AG04450 (cell line): ENCODE measurements at regions not wholly inside any gene's neighbourhood (a gene's known extent, or its start where the extent isn't known, plus 50 kb on each side); places are given as distances from the start of the nearest gene placed in this dataset.

Experiments
- CTCF ChIA-PET: fragments of 300-600, 350-600 bp; formaldehyde crosslinking; extraction: SDS; loops from one replicate; lab custom pipeline; 2022; ENCODE audit warnings: antibody characterized with exemption, inconsistent platforms; lab: Charles Lee
- POLR2A ChIA-PET: fragments of 350-600 bp; formaldehyde crosslinking; extraction: SDS; loops from one replicate; lab custom pipeline; 2021; ENCODE audit warnings: antibody characterized with exemption, inconsistent platforms; lab: Yijun Ruan, JAX
- DNase-seq: peaks from one replicate; pipeline ENCODE4 v3.0.0-alpha.2; 2011; ENCODE audit warnings: low read depth, low spot score
- H3K27ac ChIP-seq: one replicate; pipeline ENCODE4 v1.5.1; 2012; ENCODE audit warnings: low read depth, low read length, control low read depth
- H3K27me3 ChIP-seq: one replicate; pipeline ENCODE4 v1.6.0; 2012; ENCODE audit warnings: low read length; ENCODE audit not compliant: control insufficient read depth, insufficient read depth
- H3K4me3 ChIP-seq: 2 replicates; pipeline ENCODE4 v1.5.1; 2011; ENCODE audit warnings: mild to moderate bottlenecking, low read depth, low read length, control low read depth
- H3K9me3 ChIP-seq: 2 replicates; pipeline ENCODE4 v1.5.1; 2012; ENCODE audit warnings: low read length; ENCODE audit not compliant: control insufficient read depth, insufficient read depth
- CTCF ChIP-seq: IDR thresholded peaks from 2 replicates; pipeline ENCODE4 v1.5.1; 2011; ENCODE audit warnings: low read depth, low read length, control low read depth, inconsistent platforms

DNA sequence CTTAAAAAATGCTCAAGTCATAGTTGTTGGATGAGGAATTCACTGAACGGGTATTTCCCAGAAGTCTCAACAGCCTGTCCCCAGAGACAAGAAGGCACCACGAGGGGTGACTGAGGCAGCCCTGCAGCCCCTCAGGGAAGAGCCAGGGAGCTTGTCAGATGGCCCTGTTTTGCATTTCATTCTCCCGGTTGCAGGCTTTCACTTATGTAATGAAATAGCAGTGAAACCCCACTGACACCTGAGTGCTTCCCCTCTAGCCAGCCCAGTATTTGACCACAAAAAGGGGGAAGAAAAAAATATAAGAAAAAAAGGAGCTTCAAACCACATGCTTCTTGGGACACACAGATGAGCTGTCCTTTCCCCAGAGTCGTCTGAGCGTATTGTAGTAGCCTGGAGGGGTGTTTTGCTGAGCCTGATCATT is 75.3 kb upstream of the IL12B start:
- CTCF ChIA-PET: no interaction called here
- no peak overlapping the region for H3K27ac ChIP-seq
- DNase-seq: no peak
- H3K4me3 ChIP-seq: no peak overlapping the region
- no peaks in the 10 kb centered on the region for H3K9me3 ChIP-seq
- POLR2A ChIA-PET: no interaction called here
- peaks cover 5% of the 10 kb centered on the region for H3K27me3 ChIP-seq
- no peak for TF ChIP-seq CTCF

DNA sequence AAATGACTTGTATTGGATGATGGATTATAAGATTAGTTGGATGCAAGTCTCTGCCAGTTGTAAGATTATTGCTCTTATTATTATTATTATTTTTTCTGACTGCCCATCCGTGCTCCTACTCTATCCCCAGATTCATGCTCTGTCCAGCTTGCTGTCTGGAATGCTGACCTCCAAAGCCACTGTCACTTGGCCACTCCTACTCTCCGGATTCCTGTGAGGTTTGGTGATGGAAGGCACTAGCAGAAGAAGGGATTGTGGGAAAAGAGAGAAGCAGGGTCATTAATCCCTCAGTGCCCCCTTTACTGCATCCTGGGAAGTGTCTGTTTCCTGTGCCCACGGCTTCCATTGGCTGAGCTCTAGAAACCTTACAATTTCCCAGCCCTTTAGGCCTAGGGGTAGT is 76.3 kb upstream of the IL12B start:
- CTCF ChIA-PET: no interaction called here
- Histone ChIP-seq H3K9me3 (no peaks in the 10 kb centered on the region), H3K27ac (no peak overlapping the region), H3K27me3 (peaks cover 5% of the 10 kb centered on the region), H3K4me3 (no peak overlapping the region)
- POLR2A ChIA-PET: no interaction called here
- DNase-seq: no peak
- TF ChIP-seq CTCF: no peak

DNA sequence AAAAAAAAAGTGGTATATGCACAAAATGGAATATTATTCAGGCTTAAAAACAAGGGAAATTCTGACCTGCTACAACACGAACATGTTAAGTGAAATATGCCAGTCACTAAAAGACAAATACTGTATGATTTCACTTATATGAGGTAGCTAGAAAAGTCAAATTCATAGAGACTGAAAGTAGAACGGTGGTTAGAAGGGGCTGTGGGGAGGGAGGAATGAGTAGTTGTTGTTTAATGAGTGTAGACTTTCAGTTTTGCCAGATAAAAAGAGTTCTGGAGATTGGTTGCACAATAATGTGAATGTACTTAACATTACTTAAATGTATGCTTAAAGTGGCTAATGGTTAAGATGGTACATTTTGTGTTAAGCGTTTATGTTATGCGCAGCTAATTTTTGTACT is 79.5 kb upstream of the IL12B start:
- no peak for TF ChIP-seq CTCF
- Histone ChIP-seq H3K9me3 (no peaks in the 10 kb centered on the region), H3K27ac (no peak overlapping the region), H3K27me3 (peaks cover 8% of the 10 kb centered on the region), H3K4me3 (no peak overlapping the region)
- DNase-seq: no peak
- ChIA-PET CTCF (no interaction called here), POLR2A (no interaction called here)

DNA sequence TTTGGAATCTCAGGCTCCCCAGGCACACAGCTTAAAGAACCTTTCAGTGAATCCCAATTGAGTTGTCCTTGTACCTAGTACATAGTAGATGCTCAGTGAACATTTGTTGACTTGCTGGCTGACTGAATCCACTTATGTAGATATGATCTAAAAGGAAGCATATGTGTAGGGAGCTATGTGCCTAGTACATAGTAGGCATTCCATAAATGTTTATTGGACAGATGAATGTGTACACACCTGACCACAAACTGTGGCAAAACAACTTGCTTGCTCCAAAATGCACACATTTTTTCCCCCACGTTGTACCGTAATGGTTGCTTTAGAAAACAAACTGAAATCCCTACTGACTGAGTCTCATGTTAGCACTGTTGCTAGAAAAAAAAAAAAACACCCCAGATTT is 80.2 kb upstream of the IL12B start:
- Histone ChIP-seq H3K27me3 (peaks cover 8% of the 10 kb centered on the region), H3K27ac (no peak overlapping the region), H3K4me3 (no peak overlapping the region), H3K9me3 (no peaks in the 10 kb centered on the region)
- POLR2A ChIA-PET: no interaction called here
- no peak for DNase-seq
- no peak for TF ChIP-seq CTCF
- CTCF ChIA-PET: no interaction called here

- Histone ChIP-seq H3K27ac (no peak overlapping the region), H3K4me3 (no peak overlapping the region), H3K9me3 (no peaks in the 10 kb centered on the region), H3K27me3 (peaks cover 5% of the 10 kb centered on the region)
- DNase-seq: no peak
- CTCF ChIA-PET: no interaction called here
- POLR2A ChIA-PET: no interaction called here
- TF ChIP-seq CTCF: no peak
Measured at GRCh38 chr5:159411115-159411514, 80.8 kb upstream of the IL12B start.
